OCI-LY3 (cell line): ENCODE measurements at regions not wholly inside any gene's neighbourhood (a gene's known extent, or its start where the extent isn't known, plus 50 kb on each side); places are given as distances from the start of the nearest gene placed in this dataset.

Experiments used
- H2AFZ ChIP-seq: fragments of 200-600, 300-600 bp; shearing (Covaris generic); 2 replicates; pipeline ENCODE4 v1.6.0; 2014; ENCODE audit warnings: antibody characterized with exemption, low read depth, low read length
- H3K27ac ChIP-seq: fragments of 200-600, 300-600 bp; sonication (generic); 2 replicates; pipeline ENCODE4 v1.5.1; 2014; ENCODE audit warnings: mild to moderate bottlenecking, low read length, moderate library complexity, mixed read lengths
- H3K27me3 ChIP-seq: fragments of 200-600, 300-600 bp; sonication (generic); 2 replicates; pipeline ENCODE4 v1.6.1; 2014; ENCODE audit warnings: low read depth, low read length, mixed read lengths
- H3K36me3 ChIP-seq: fragments of 200-600, 300-600 bp; sonication (generic); replicated peaks from 2 replicates; pipeline ENCODE3; 2014; ENCODE audit warnings: low read depth, low read length, mixed read lengths
- H3K4me1 ChIP-seq: fragments of 300-600, 200-600 bp; sonication (generic); 2 replicates; pipeline ENCODE4 v1.6.1; 2014; ENCODE audit warnings: low read length, mixed read lengths
- H3K4me2 ChIP-seq: fragments of 200-600, 300-600 bp; sonication (generic); 2 replicates; pipeline ENCODE4 v1.6.1; 2014; ENCODE audit warnings: low read length, mixed read lengths
- H3K4me3 ChIP-seq: fragments of 300-600, 200-600 bp; sonication (generic); 2 replicates; pipeline ENCODE4 v1.5.1; 2014; ENCODE audit warnings: antibody characterized with exemption, mild to moderate bottlenecking, low read length, moderate library complexity
- H3K79me2 ChIP-seq: fragments of 300-600, 200-600 bp; shearing (Covaris generic); 2 replicates; pipeline ENCODE4 v1.6.1; 2014; ENCODE audit warnings: mild to moderate bottlenecking, low read length, mixed read lengths
- H3K9ac ChIP-seq: fragments of 300-600, 200-600 bp; shearing (Covaris generic); 2 replicates; pipeline ENCODE4 v1.6.0; 2014; ENCODE audit warnings: mild to moderate bottlenecking, low read length, moderate library complexity
- H3K9me3 ChIP-seq: fragments of 200-600, 300-600 bp; shearing (Covaris generic); 2 replicates; pipeline ENCODE4 v1.6.1; 2014; ENCODE audit warnings: low read length, mixed read lengths; ENCODE audit not compliant: insufficient read depth
- H4K20me1 ChIP-seq: fragments of 200-600, 300-600 bp; sonication (generic); 2 replicates; pipeline ENCODE4 v1.6.1; 2016; ENCODE audit warnings: low read length, mixed read lengths; ENCODE audit not compliant: insufficient read depth
- CTCF ChIP-seq: fragments of 200-600, 300-600 bp; sonication (generic); IDR thresholded peaks from 2 replicates; pipeline ENCODE4 v1.5.1; 2014; ENCODE audit warnings: antibody characterized with exemption, low read length, low read depth
- EZH2phosphoT487 ChIP-seq: fragments of 200-600 bp; shearing (Covaris generic); IDR thresholded peaks from 2 replicates; pipeline ENCODE4 v1.6.1; 2018; ENCODE audit warnings: antibody characterized with exemption, mixed run types, low read depth

DNA sequence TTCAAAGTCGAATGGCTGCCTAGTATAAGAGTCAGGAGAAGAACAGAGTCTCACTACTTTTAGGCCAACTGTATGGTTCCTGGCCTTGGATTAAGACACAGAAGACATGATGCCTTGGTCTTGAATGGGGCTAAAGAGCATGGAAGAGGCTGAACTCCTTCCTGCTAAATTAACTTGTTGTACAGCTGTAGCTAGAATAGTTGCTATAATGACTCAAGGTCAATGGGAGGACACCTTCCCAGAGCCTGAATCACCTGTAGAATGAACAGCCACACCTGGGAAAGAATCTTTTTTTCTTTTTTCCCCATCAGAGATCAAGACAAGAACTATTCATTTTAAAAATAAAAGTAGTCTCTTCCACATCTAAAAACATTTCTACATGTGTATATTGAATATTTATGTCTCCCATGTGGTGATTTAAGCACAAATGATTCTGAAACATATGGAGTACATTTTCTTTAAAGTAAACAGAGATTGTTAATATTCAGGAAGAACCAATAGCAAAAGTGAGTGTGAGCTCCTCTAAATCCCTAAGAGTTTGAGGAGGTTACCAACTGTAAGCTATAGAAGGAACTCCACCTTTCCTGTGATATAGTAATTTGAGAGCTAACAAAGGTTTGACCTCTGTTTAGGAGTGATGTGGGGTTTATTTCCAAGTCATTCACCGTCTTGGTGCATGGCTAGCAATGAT, 191.3 kb downstream of the TGFB2 start:
- TF ChIP-seq EZH2phosphoT487 (no peak), CTCF (no peak)
- Histone ChIP-seq H3K4me2 (no peak overlapping the region), H3K27me3 (no peaks in the 10 kb centered on the region), H3K9ac (no peak overlapping the region), H3K4me3 (no peak overlapping the region), H3K79me2 (no peaks in the 10 kb centered on the region), H2AFZ (no peak overlapping the region), H3K27ac (no peak overlapping the region), H3K4me1 (no peaks in the 10 kb centered on the region), H4K20me1 (no peaks in the 10 kb centered on the region), H3K36me3 (no peaks in the 10 kb centered on the region), H3K9me3 (no peaks in the 10 kb centered on the region)

DNA sequence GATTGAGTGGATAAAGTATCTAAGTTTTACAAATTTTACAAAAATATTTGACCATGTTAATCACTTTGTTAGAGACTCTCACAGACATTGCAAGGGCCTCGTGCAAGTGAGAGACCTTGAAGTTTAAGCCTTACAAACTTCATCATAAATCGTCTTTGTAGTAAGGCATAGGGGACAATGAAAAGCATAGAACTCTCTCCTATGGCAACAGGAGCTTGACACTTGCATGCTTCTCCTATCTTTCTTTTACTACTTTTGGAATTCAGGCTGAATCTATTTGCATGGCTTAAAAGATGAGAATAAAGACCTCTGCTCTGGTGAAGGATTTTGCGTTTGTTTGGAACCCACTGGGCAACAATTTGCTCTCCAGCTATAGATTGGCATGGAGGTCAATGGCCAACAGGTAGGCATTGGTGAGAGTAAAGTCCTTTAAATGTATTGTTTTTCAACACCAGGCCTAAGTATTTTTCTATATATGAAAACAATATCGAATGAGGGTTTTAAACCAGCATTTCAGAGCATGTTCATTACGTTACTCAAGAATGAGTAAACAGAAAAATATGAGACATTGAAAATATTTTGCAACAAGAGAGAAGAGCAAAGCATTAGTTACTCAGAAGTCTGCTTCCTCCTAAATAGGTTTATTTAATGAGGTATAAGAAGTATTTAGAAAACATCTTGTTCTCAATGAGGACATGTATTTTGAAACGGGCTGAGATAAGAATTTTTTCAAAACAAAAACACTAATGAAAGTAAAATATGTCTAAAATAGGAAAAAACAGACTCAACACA, 192.2 kb downstream of the TGFB2 start:
- Histone ChIP-seq H3K36me3 (no peaks in the 10 kb centered on the region), H3K27ac (no peak overlapping the region), H4K20me1 (no peaks in the 10 kb centered on the region), H3K4me2 (no peak overlapping the region), H2AFZ (no peak overlapping the region), H3K9ac (no peak overlapping the region), H3K4me3 (no peak overlapping the region), H3K27me3 (no peaks in the 10 kb centered on the region), H3K4me1 (no peaks in the 10 kb centered on the region), H3K79me2 (no peaks in the 10 kb centered on the region), H3K9me3 (no peaks in the 10 kb centered on the region)
- TF ChIP-seq CTCF (no peak), EZH2phosphoT487 (no peak)

- no peak for TF ChIP-seq CTCF
- TF ChIP-seq EZH2phosphoT487, result no peak
- no peaks in the 10 kb centered on the region for H4K20me1 ChIP-seq
- H3K9me3 ChIP-seq, result no peaks in the 10 kb centered on the region
- no peaks in the 10 kb centered on the region for H3K36me3 ChIP-seq
- no peak overlapping the region for H2AFZ ChIP-seq
- H3K4me2 ChIP-seq, result no peak overlapping the region
- H3K4me3 ChIP-seq, result no peak overlapping the region
- no peak overlapping the region for H3K27ac ChIP-seq
- no peaks in the 10 kb centered on the region for H3K4me1 ChIP-seq
- no peaks in the 10 kb centered on the region for H3K79me2 ChIP-seq
- H3K27me3 ChIP-seq, result no peaks in the 10 kb centered on the region
- no peak overlapping the region for H3K9ac ChIP-seq
These were observed 193.2 kb downstream of the TGFB2 start for GRCh38 chr1:218538341-218538740.

- Histone ChIP-seq H3K4me3 (no peak overlapping the region), H3K27me3 (no peaks in the 10 kb centered on the region), H3K79me2 (no peaks in the 10 kb centered on the region), H3K4me1 (peaks cover 5% of the 10 kb centered on the region; the same call in 1 of the 2 replicates), H3K9me3 (no peaks in the 10 kb centered on the region), H4K20me1 (no peaks in the 10 kb centered on the region), H3K36me3 (no peaks in the 10 kb centered on the region), H3K4me2 (no peak overlapping the region), H3K27ac (no peak overlapping the region), H3K9ac (no peak overlapping the region), H2AFZ (no peak overlapping the region)
- TF ChIP-seq CTCF (peak; percentile 33), EZH2phosphoT487 (no peak)
These were observed 201.2 kb downstream of the TGFB2 start for GRCh38 chr1:218546314-218546713.
